Coronary artery (tissue), 2 donors: ENCODE measurements at regions not wholly inside any gene's neighbourhood (a gene's known extent, or its start where the extent isn't known, plus 50 kb on each side); places are given as distances from the start of the nearest gene placed in this dataset.

Source experiments
- DNase-seq: peaks from one replicate; pipeline ENCODE4 v3.0.0-alpha.2; 2017; ENCODE audit warnings: low spot score
- H3K27ac ChIP-seq, 2 donors: fragments of 200-600 bp; sonication (generic); one replicate each; pipeline ENCODE4 v1.5.1; 2016 to 2019
- H3K4me3 ChIP-seq: fragments of 200-600 bp; sonication (generic); 2 replicates; pipeline ENCODE4 v1.5.1; 2016; ENCODE audit warnings: mild to moderate bottlenecking, moderate library complexity
- CTCF ChIP-seq: fragments of 200-600 bp; sonication (generic); IDR thresholded peaks from one replicate; pipeline ENCODE4 v1.5.1; 2019; ENCODE audit warnings: antibody characterized with exemption

GRCh38 chr2:16958266-16958665 is 292.6 kb upstream of the CYRIA start:
- DNase-seq, result no peak
- no peak overlapping the region for H3K27ac ChIP-seq
- no peak overlapping the region for H3K4me3 ChIP-seq
- no peak for TF ChIP-seq CTCF

GRCh38 chr2:16952805-16953204 is 287.2 kb upstream of the CYRIA start:
- DNase-seq, result no peak
- TF ChIP-seq CTCF, result no peak
- Histone ChIP-seq H3K27ac (no peak overlapping the region), H3K4me3 (no peak overlapping the region)

- Histone ChIP-seq H3K27ac (no peak overlapping the region), H3K4me3 (no peak overlapping the region)
- TF ChIP-seq CTCF, result no peak
- DNase-seq, result no peak
Observed at GRCh38 chr2:16952368-16952767, 286.7 kb upstream of the CYRIA start.

GRCh38 chr2:16950436-16950835 is 284.8 kb upstream of the CYRIA start:
- no peak overlapping the region for H3K27ac ChIP-seq
- no peak for TF ChIP-seq CTCF
- no peak overlapping the region for H3K4me3 ChIP-seq
- DNase-seq, result no peak

GRCh38 chr2:16948710-16949109 is 283.1 kb upstream of the CYRIA start:
- no peak for TF ChIP-seq CTCF

GRCh38 chr2:16948053-16948452 is 282.4 kb upstream of the CYRIA start:
- Histone ChIP-seq H3K27ac (no peak overlapping the region), H3K4me3 (no peak overlapping the region)
- TF ChIP-seq CTCF, result no peak
- DNase-seq, result no peak

More at GRCh38 chr2:16948710-16949109, 283.1 kb upstream of the CYRIA start:
- Histone ChIP-seq H3K27ac (no peak overlapping the region), H3K4me3 (no peak overlapping the region)
- DNase-seq, result no peak

GRCh38 chr2:16943279-16943958 is 277.8 kb upstream of the CYRIA start:
- Histone ChIP-seq H3K4me3 (no peak overlapping the region), H3K27ac (no peak overlapping the region)
- no peak for TF ChIP-seq CTCF
- no peak for DNase-seq
